ENCODE measurements at regions not wholly inside any gene's neighbourhood (a gene's known extent, or its start where the extent isn't known, plus 50 kb on each side); places are given as distances from the start of the nearest gene placed in this dataset.

GRCh38 chr14:71181215-71182003, 274.1 kb downstream of the PCNX1 start:
- no peak overlapping the region for H3K27ac ChIP-seq (ENCODE audit: low read depth, low read length, severe bottlenecking)
- H3K9me3 ChIP-seq (ENCODE audit: control insufficient read depth, low read length), result no peaks in the 10 kb centered on the region
- no peaks in the 10 kb centered on the region for H3K36me3 ChIP-seq (ENCODE audit: control insufficient read depth, insufficient read depth, low read length)
- 90 to 93% methylated on average over 20 to 22 of the region's 23 CpGs for WGBS, 2 experiments (ENCODE audit: insufficient coverage in 2 of 2)
- no peaks in the 10 kb centered on the region for H3K4me1 ChIP-seq (ENCODE audit: control insufficient read depth, insufficient read depth, low read length, poor library complexity, severe bottlenecking)
- no peak overlapping the region for H3K4me3 ChIP-seq (ENCODE audit: extremely low read depth, insufficient read depth, low read length, poor library complexity, severe bottlenecking)

- H3K4me1 ChIP-seq (ENCODE audit: control insufficient read depth, insufficient read depth, low read length, poor library complexity, severe bottlenecking), result peaks cover 13% of the 10 kb centered on the region
- no peaks in the 10 kb centered on the region for H3K9me3 ChIP-seq (ENCODE audit: control insufficient read depth, low read length)
- H3K27ac ChIP-seq (ENCODE audit: low read depth, low read length, severe bottlenecking), result no peak overlapping the region
- H3K36me3 ChIP-seq (ENCODE audit: control insufficient read depth, insufficient read depth, low read length), result no peaks in the 10 kb centered on the region
- no peak overlapping the region for H3K4me3 ChIP-seq (ENCODE audit: extremely low read depth, insufficient read depth, low read length, poor library complexity, severe bottlenecking)
- WGBS, 2 experiments (ENCODE audit: insufficient coverage in 2 of 2), result 67 to 69% methylated on average over 5 to 6 of the region's 7 CpGs
Measured at GRCh38 chr14:71183876-71184689, 276.8 kb downstream of the PCNX1 start.

- Histone ChIP-seq H3K27ac (ENCODE audit: low read depth, low read length, severe bottlenecking) (no peak overlapping the region), H3K9me3 (ENCODE audit: control insufficient read depth, low read length) (no peaks in the 10 kb centered on the region), H3K4me1 (ENCODE audit: control insufficient read depth, insufficient read depth, low read length, poor library complexity, severe bottlenecking) (peaks cover 13% of the 10 kb centered on the region), H3K4me3 (ENCODE audit: extremely low read depth, insufficient read depth, low read length, poor library complexity, severe bottlenecking) (no peak overlapping the region), H3K36me3 (ENCODE audit: control insufficient read depth, insufficient read depth, low read length) (no peaks in the 10 kb centered on the region)
- WGBS, 2 experiments (ENCODE audit: insufficient coverage in 2 of 2), result 80% methylated on average over 1 of the region's 2 CpGs; no CpG with 5 or more reads in 1 of the 2 experiments
Measured at GRCh38 chr14:71185637-71186036, 278.4 kb downstream of the PCNX1 start.

- Histone ChIP-seq H3K27ac (ENCODE audit: low read depth, low read length, severe bottlenecking) (peak overlapping the region; percentile 88), H3K36me3 (ENCODE audit: control insufficient read depth, insufficient read depth, low read length) (no peaks in the 10 kb centered on the region), H3K4me1 (ENCODE audit: control insufficient read depth, insufficient read depth, low read length, poor library complexity, severe bottlenecking) (peaks cover 13% of the 10 kb centered on the region), H3K9me3 (ENCODE audit: control insufficient read depth, low read length) (no peaks in the 10 kb centered on the region), H3K4me3 (ENCODE audit: extremely low read depth, insufficient read depth, low read length, poor library complexity, severe bottlenecking) (no peak overlapping the region)
- WGBS, 2 experiments (ENCODE audit: insufficient coverage in 2 of 2), result 56 to 71% methylated on average over 8 to 10 of the region's 11 CpGs
Measured at GRCh38 chr14:71187633-71188356, 280.5 kb downstream of the PCNX1 start.

- Histone ChIP-seq H3K4me3 (ENCODE audit: extremely low read depth, insufficient read depth, low read length, poor library complexity, severe bottlenecking) (no peak overlapping the region), H3K27ac (ENCODE audit: low read depth, low read length, severe bottlenecking) (no peak overlapping the region), H3K36me3 (ENCODE audit: control insufficient read depth, insufficient read depth, low read length) (no peaks in the 10 kb centered on the region), H3K9me3 (ENCODE audit: control insufficient read depth, low read length) (no peaks in the 10 kb centered on the region), H3K4me1 (ENCODE audit: control insufficient read depth, insufficient read depth, low read length, poor library complexity, severe bottlenecking) (peaks cover 25% of the 10 kb centered on the region)
- 65 to 77% methylated on average over 3 of the region's 5 CpGs for WGBS, 2 experiments (ENCODE audit: insufficient coverage in 2 of 2)
Measured at GRCh38 chr14:71190770-71191374, 283.6 kb downstream of the PCNX1 start.

GRCh38 chr14:71193663-71194062, 286.4 kb downstream of the PCNX1 start:
- Histone ChIP-seq H3K9me3 (ENCODE audit: control insufficient read depth, low read length) (no peaks in the 10 kb centered on the region), H3K4me1 (ENCODE audit: control insufficient read depth, insufficient read depth, low read length, poor library complexity, severe bottlenecking) (peaks cover 16% of the 10 kb centered on the region), H3K27ac (ENCODE audit: low read depth, low read length, severe bottlenecking) (no peak overlapping the region), H3K4me3 (ENCODE audit: extremely low read depth, insufficient read depth, low read length, poor library complexity, severe bottlenecking) (no peak overlapping the region), H3K36me3 (ENCODE audit: control insufficient read depth, insufficient read depth, low read length) (no peaks in the 10 kb centered on the region)
- WGBS, 2 experiments (ENCODE audit: insufficient coverage in 2 of 2), result 11 to 14% methylated on average over 1 of the region's 1 CpG

- Histone ChIP-seq H3K4me1 (ENCODE audit: control insufficient read depth, insufficient read depth, low read length, poor library complexity, severe bottlenecking) (peaks cover 16% of the 10 kb centered on the region), H3K36me3 (ENCODE audit: control insufficient read depth, insufficient read depth, low read length) (no peaks in the 10 kb centered on the region), H3K27ac (ENCODE audit: low read depth, low read length, severe bottlenecking) (no peak overlapping the region), H3K9me3 (ENCODE audit: control insufficient read depth, low read length) (peaks cover 5% of the 10 kb centered on the region), H3K4me3 (ENCODE audit: extremely low read depth, insufficient read depth, low read length, poor library complexity, severe bottlenecking) (no peak overlapping the region)
- 56 to 71% methylated on average over 1 of the region's 1 CpG for WGBS, 2 experiments (ENCODE audit: insufficient coverage in 2 of 2)
Measured at GRCh38 chr14:71194251-71194650, 287.0 kb downstream of the PCNX1 start.

GRCh38 chr14:71196921-71197320, 289.7 kb downstream of the PCNX1 start:
- no peak overlapping the region for H3K4me3 ChIP-seq (ENCODE audit: extremely low read depth, insufficient read depth, low read length, poor library complexity, severe bottlenecking)
- H3K4me1 ChIP-seq (ENCODE audit: control insufficient read depth, insufficient read depth, low read length, poor library complexity, severe bottlenecking), result peaks cover 16% of the 10 kb centered on the region
- no peaks in the 10 kb centered on the region for H3K36me3 ChIP-seq (ENCODE audit: control insufficient read depth, insufficient read depth, low read length)
- H3K27ac ChIP-seq (ENCODE audit: low read depth, low read length, severe bottlenecking), result peak overlapping the region; percentile 26
- 80 to 89% methylated on average over 3 to 6 of the region's 6 CpGs for WGBS, 2 experiments (ENCODE audit: insufficient coverage in 2 of 2)
- peaks cover 8% of the 10 kb centered on the region for H3K9me3 ChIP-seq (ENCODE audit: control insufficient read depth, low read length)

GRCh38 chr14:71198687-71199086, 291.4 kb downstream of the PCNX1 start:
- peaks cover 8% of the 10 kb centered on the region for H3K9me3 ChIP-seq (ENCODE audit: control insufficient read depth, low read length)
- no peak overlapping the region for H3K4me3 ChIP-seq (ENCODE audit: extremely low read depth, insufficient read depth, low read length, poor library complexity, severe bottlenecking)
- H3K4me1 ChIP-seq (ENCODE audit: control insufficient read depth, insufficient read depth, low read length, poor library complexity, severe bottlenecking), result peaks cover 16% of the 10 kb centered on the region
- no peaks in the 10 kb centered on the region for H3K36me3 ChIP-seq (ENCODE audit: control insufficient read depth, insufficient read depth, low read length)
- H3K27ac ChIP-seq (ENCODE audit: low read depth, low read length, severe bottlenecking), result no peak overlapping the region
- WGBS, 2 experiments (ENCODE audit: insufficient coverage in 2 of 2), result 86 to 93% methylated on average over 1 to 3 of the region's 5 CpGs

- Histone ChIP-seq H3K9me3 (ENCODE audit: control insufficient read depth, low read length) (peaks cover 8% of the 10 kb centered on the region), H3K36me3 (ENCODE audit: control insufficient read depth, insufficient read depth, low read length) (no peaks in the 10 kb centered on the region), H3K4me3 (ENCODE audit: extremely low read depth, insufficient read depth, low read length, poor library complexity, severe bottlenecking) (no peak overlapping the region), H3K4me1 (ENCODE audit: control insufficient read depth, insufficient read depth, low read length, poor library complexity, severe bottlenecking) (peaks cover 13% of the 10 kb centered on the region), H3K27ac (ENCODE audit: low read depth, low read length, severe bottlenecking) (no peak overlapping the region)
- WGBS, 2 experiments (ENCODE audit: insufficient coverage in 2 of 2), result 67 to 100% methylated on average over 1 of the region's 1 CpG
Measured at GRCh38 chr14:71201840-71202239, 294.6 kb downstream of the PCNX1 start.

Measured in mesodermal cell (in vitro differentiated cells).